IPS-15b (cell line): ENCODE measurements at regions not wholly inside any gene's neighbourhood (a gene's known extent, or its start where the extent isn't known, plus 50 kb on each side); places are given as distances from the start of the nearest gene placed in this dataset.
"Not testable (repeated sequence)": the region's sequence is repeated elsewhere in the genome, so short reads cannot be mapped to it uniquely, and the experiment has no call there.

Source experiments
- H3K27me3 ChIP-seq: one replicate; pipeline ENCODE4 v1.6.1; 2013; ENCODE audit warnings: low read length; ENCODE audit not compliant: control insufficient read depth, insufficient read depth
- H3K36me3 ChIP-seq: one replicate; pipeline ENCODE4 v1.6.1; 2013; ENCODE audit warnings: low read length; ENCODE audit not compliant: control insufficient read depth, insufficient read depth
- H3K4me1 ChIP-seq: one replicate; pipeline ENCODE4 v1.6.1; 2013; ENCODE audit warnings: mild to moderate bottlenecking, low read length; ENCODE audit not compliant: control insufficient read depth, insufficient read depth
- H3K4me3 ChIP-seq: one replicate; pipeline ENCODE4 v1.5.1; 2013; ENCODE audit warnings: low read depth, low read length
- H3K9ac ChIP-seq: one replicate; pipeline ENCODE4 v1.6.1; 2013; ENCODE audit warnings: low read depth, mild to moderate bottlenecking, low read length
- H3K9me3 ChIP-seq: one replicate; pipeline ENCODE4 v1.6.1; 2013; ENCODE audit warnings: mild to moderate bottlenecking, low read length; ENCODE audit not compliant: control insufficient read depth, insufficient read depth

- Histone ChIP-seq H3K4me3 (no peak overlapping the region), H3K9ac (no peak overlapping the region), H3K9me3 (no peaks in the 10 kb centered on the region), H3K36me3 (no peaks in the 10 kb centered on the region), H3K4me1 (peaks cover 7% of the 10 kb centered on the region), H3K27me3 (no peaks in the 10 kb centered on the region)
These were observed 151.3 kb upstream of the LPP start for GRCh38 chr3:188002626-188003138.

DNA sequence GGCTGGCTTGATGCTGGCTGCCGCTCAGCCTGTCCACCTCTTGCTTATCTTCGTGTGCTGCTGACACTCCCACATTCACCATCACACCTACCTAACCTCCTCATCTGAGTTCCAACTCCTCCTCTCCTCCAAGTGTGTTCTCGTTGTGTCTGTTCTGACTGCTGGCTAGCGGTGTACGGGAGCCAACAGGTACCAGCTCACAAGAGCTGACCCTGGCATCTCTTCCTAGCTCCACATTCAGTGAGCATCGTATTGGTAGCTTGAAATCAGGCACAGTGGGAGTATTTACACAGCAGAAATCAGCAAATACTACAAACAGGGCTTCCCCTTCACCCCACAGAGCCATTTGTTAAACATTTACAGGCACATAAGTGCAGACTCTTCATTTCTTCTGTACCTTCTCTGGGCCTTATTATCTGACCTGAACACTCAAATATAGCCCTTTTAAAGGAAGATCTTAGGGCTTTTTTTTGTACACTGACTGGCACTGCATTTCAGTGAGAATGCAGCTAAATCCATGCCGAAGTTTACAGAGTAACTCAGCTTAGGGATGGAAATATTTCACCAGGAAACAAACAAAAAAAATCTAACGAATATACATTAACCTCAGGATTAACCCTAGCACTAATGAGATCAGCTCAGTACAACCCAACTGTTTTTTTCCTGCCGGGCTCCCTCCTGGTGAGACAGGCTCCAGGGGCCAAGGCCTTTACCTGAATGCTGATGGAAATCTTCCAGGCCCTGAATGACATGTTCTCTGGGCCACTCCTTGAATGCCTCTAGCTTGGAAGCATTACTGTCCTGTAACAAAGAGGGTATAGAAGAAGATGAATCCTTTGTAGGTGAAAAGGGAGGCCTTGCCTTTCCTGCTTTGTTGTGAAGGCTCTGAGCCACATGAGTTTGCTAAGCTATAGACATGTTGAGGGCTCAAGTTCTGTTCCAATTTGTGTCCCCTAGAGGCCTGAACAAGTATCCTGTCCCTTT is 150.5 kb upstream of the LPP start:
- Histone ChIP-seq H3K27me3 (no peaks in the 10 kb centered on the region), H3K9ac (no peak overlapping the region), H3K9me3 (no peaks in the 10 kb centered on the region), H3K4me1 (peaks cover 7% of the 10 kb centered on the region), H3K36me3 (no peaks in the 10 kb centered on the region), H3K4me3 (no peak overlapping the region)

DNA sequence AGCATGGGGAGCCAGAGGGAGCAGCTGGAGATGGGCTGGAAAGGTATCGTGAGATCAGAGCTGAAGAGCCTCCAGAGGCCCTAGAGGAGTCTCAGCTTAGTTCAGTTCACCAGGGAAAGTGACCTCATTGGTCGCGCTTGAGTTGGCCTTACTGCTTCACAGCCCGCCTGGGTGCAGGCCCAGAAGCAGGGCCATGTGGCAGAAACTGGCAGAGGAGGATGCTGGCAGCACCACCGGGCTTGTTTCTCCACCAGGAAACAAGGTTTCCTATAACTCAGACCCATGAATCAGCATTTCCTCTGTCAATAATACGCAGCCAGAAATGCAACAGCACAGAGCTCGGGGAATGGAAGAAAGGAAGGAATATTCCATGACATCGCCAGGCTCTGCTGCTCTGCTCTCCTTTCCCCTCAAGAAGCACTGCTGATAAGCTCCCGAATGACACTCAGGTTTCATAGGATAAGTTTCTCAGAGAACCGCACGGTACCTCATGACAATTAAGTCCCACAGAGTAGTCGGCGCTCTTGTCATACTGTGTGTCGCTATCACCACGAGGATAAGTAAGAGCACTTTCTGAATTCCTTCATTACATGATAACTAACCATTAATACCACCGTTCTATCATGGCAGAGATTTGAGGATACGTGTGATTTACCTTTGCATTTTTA is 147.1 kb upstream of the LPP start:
- H3K9me3 ChIP-seq, result no peaks in the 10 kb centered on the region
- H3K4me3 ChIP-seq, result no peak overlapping the region
- H3K9ac ChIP-seq, result no peak overlapping the region
- no peaks in the 10 kb centered on the region for H3K27me3 ChIP-seq
- peaks cover 7% of the 10 kb centered on the region for H3K4me1 ChIP-seq
- H3K36me3 ChIP-seq, result no peaks in the 10 kb centered on the region

GRCh38 chr3:188007897-188008296 is 146.1 kb upstream of the LPP start:
- Histone ChIP-seq H3K9ac (no peak overlapping the region), H3K9me3 (no peaks in the 10 kb centered on the region), H3K4me1 (peaks cover 7% of the 10 kb centered on the region), H3K36me3 (no peaks in the 10 kb centered on the region), H3K4me3 (no peak overlapping the region), H3K27me3 (no peaks in the 10 kb centered on the region)

GRCh38 chr3:188008582-188009213 is 145.3 kb upstream of the LPP start:
- Histone ChIP-seq H3K36me3 (no peaks in the 10 kb centered on the region), H3K9ac (no peak overlapping the region), H3K4me3 (no peak overlapping the region), H3K9me3 (no peaks in the 10 kb centered on the region), H3K27me3 (no peaks in the 10 kb centered on the region), H3K4me1 (peaks cover 3% of the 10 kb centered on the region)

DNA sequence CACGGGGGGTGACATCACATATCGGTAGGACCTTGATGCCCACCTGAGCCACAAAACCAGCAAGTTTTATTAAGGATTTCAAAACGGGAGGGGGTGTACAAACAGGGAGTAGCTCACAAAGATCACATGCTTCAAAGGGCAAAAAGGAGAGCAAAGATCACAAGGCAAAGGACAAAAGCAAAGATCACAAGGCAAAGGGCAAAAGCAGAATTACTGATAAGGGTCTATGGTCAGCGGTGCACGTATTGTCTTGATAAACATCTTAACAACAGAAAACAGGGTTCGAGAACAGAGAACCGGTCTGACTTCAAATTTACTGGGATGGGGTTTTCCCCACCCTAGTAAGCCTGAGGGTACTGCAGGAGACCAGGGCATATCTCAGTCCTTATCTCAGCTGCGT is 143.5 kb upstream of the LPP start:
- H3K27me3 ChIP-seq, result no peaks in the 10 kb centered on the region
- H3K4me1 ChIP-seq, result no peaks in the 10 kb centered on the region
- H3K9me3 ChIP-seq, result no peaks in the 10 kb centered on the region
- H3K9ac ChIP-seq, result no peak overlapping the region
- no peaks in the 10 kb centered on the region for H3K36me3 ChIP-seq
- H3K4me3 ChIP-seq, result no peak overlapping the region

DNA sequence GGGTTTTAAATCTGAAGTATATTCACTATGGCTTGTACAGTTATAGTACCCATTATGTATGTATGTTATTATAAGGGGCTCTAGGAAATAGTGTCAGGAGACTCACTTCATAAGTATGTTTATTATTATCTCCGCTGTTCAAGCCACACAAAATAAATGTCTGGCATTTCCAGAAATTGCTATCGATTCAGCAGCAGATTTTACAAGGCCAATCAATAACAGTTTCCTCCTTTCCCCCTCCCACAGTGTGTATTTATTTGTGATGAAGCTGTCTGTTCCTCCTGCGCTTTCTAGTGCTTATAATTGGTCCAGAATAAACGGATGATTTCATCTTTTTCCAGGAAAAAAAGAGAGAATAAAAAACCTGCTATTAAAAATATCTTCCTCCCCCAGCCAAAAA is 134.2 kb upstream of the LPP start:
- no peaks in the 10 kb centered on the region for H3K27me3 ChIP-seq
- H3K9ac ChIP-seq, result no peak overlapping the region
- no peak overlapping the region for H3K4me3 ChIP-seq
- no peaks in the 10 kb centered on the region for H3K4me1 ChIP-seq
- H3K36me3 ChIP-seq, result no peaks in the 10 kb centered on the region
- no peaks in the 10 kb centered on the region for H3K9me3 ChIP-seq

- no peaks in the 10 kb centered on the region for H3K9me3 ChIP-seq
These were observed 132.9 kb upstream of the LPP start for GRCh38 chr3:188021041-188021440.

DNA sequence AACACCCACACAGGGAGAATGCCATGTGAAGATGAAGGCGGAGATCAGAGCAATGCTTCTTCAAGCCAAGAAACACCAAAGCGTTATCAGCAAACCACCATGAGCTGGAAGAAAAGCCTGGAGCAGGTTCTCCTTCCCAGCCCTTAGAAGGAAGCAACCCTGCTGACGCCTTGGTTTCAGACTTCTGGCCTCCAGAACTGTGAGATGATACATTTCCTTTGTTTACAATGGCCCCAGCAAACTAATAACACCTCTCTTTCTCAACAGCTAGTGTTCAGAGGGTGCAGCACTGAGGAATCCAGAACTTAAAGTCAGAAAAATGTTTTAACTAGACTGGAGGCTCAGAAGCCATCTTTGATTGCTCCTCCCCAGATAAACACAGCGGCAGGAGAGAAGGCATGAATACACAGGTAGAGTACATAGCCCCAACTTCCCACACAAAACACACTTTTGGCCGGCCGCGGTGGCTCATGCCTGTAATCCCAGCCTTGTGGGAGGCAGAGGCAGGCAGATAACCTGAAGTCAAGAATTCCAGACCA is 132.4 kb upstream of the LPP start:
- no peak overlapping the region for H3K4me3 ChIP-seq
- H3K4me1 ChIP-seq, result no peaks in the 10 kb centered on the region
- no peaks in the 10 kb centered on the region for H3K36me3 ChIP-seq
- H3K27me3 ChIP-seq, result no peaks in the 10 kb centered on the region
- no peaks in the 10 kb centered on the region for H3K9me3 ChIP-seq
- no peak overlapping the region for H3K9ac ChIP-seq

More at GRCh38 chr3:188021041-188021440, 132.9 kb upstream of the LPP start:
- no peak overlapping the region for H3K9ac ChIP-seq
- no peaks in the 10 kb centered on the region for H3K36me3 ChIP-seq
- H3K4me1 ChIP-seq, result no peaks in the 10 kb centered on the region
- H3K27me3 ChIP-seq, result no peaks in the 10 kb centered on the region
- H3K4me3 ChIP-seq, result no peak overlapping the region

GRCh38 chr3:188022902-188023301 is 131.1 kb upstream of the LPP start:
- not testable (repeated sequence) for H3K27me3 ChIP-seq

GRCh38 chr3:188025555-188025954 is 128.4 kb upstream of the LPP start:
- no peaks in the 10 kb centered on the region for H3K36me3 ChIP-seq
- no peaks in the 10 kb centered on the region for H3K4me1 ChIP-seq
- H3K4me3 ChIP-seq, result no peak overlapping the region
- H3K9ac ChIP-seq, result no peak overlapping the region
- H3K9me3 ChIP-seq, result no peaks in the 10 kb centered on the region
- no peaks in the 10 kb centered on the region for H3K27me3 ChIP-seq

More at GRCh38 chr3:188022902-188023301, 131.1 kb upstream of the LPP start:
- not testable (repeated sequence) for H3K9ac ChIP-seq, H3K36me3 ChIP-seq, H3K9me3 ChIP-seq, H3K4me1 ChIP-seq, H3K4me3 ChIP-seq
